Calu3 (cell line): ENCODE measurements at regions not wholly inside any gene's neighbourhood (a gene's known extent, or its start where the extent isn't known, plus 50 kb on each side); places are given as distances from the start of the nearest gene placed in this dataset.

Experiments used
- BruUV-seq: library from RNA; stranded (reverse); fragments of 400-500 nt; replicated peaks from 2 replicates; lab custom pipeline; 2021; lab: Mats Ljungman, UMichigan
- CTCF ChIA-PET: fragments of 300-600 bp; sonication (Branson Sonifier 250); formaldehyde crosslinking; loops from one replicate; lab custom pipeline; 2022; ENCODE audit warnings: antibody characterized with exemption; lab: Charles Lee
- DNase-seq: peaks from one replicate; pipeline ENCODE4 v3.0.0; 2022
- H3K27ac Mint-ChIP-seq: one replicate; pipeline ENCODE4 v1.8.0; 2022; ENCODE audit warnings: mixed read lengths; ENCODE audit not compliant: unreplicated experiment
- H3K27me3 Mint-ChIP-seq: one replicate; pipeline ENCODE4 v1.8.0; 2022; ENCODE audit warnings: mixed read lengths; ENCODE audit not compliant: unreplicated experiment
- H3K36me3 Mint-ChIP-seq: one replicate; pipeline ENCODE4 v1.8.0; 2022; ENCODE audit warnings: mild to moderate bottlenecking, moderate library complexity, mixed read lengths; ENCODE audit not compliant: insufficient read depth, unreplicated experiment
- H3K4me1 Mint-ChIP-seq: one replicate; pipeline ENCODE4 v1.8.0; 2022; ENCODE audit warnings: mild to moderate bottlenecking, low read depth, mixed read lengths; ENCODE audit not compliant: unreplicated experiment
- H3K4me3 Mint-ChIP-seq: one replicate; pipeline ENCODE4 v1.8.0; 2022; ENCODE audit warnings: mild to moderate bottlenecking, low read depth, moderate library complexity, mixed read lengths; ENCODE audit not compliant: unreplicated experiment
- H3K9me3 Mint-ChIP-seq: one replicate; pipeline ENCODE4 v1.8.0; 2022; ENCODE audit warnings: low read depth, mixed read lengths; ENCODE audit not compliant: unreplicated experiment
- intact Hi-C: fragments of 100-400 bp; cut with micrococcal nuclease; formaldehyde crosslinking; loops from one replicate; pipeline ENCODE4 v1.10.0; 2022; ENCODE audit not compliant: unreplicated experiment
- TF ChIP-seq, protein P1 (sequence below): fragments of 200-600 bp; IDR thresholded peaks from one replicate; pipeline ENCODE4 v1.8.0; 2022; ENCODE audit warnings: antibody characterized with exemption; ENCODE audit not compliant: unreplicated experiment

- no peak for DNase-seq
- Mint-ChIP-seq H3K4me3 (no peak overlapping the region), H3K9me3 (no peaks in the 10 kb centered on the region), H3K27me3 (peaks cover 8% of the 10 kb centered on the region), H3K4me1 (peaks cover 9% of the 10 kb centered on the region), H3K27ac (no peak overlapping the region), H3K36me3 (no peaks in the 10 kb centered on the region)
- TF ChIP-seq, protein P1, sequence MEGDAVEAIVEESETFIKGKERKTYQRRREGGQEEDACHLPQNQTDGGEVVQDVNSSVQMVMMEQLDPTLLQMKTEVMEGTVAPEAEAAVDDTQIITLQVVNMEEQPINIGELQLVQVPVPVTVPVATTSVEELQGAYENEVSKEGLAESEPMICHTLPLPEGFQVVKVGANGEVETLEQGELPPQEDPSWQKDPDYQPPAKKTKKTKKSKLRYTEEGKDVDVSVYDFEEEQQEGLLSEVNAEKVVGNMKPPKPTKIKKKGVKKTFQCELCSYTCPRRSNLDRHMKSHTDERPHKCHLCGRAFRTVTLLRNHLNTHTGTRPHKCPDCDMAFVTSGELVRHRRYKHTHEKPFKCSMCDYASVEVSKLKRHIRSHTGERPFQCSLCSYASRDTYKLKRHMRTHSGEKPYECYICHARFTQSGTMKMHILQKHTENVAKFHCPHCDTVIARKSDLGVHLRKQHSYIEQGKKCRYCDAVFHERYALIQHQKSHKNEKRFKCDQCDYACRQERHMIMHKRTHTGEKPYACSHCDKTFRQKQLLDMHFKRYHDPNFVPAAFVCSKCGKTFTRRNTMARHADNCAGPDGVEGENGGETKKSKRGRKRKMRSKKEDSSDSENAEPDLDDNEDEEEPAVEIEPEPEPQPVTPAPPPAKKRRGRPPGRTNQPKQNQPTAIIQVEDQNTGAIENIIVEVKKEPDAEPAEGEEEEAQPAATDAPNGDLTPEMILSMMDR = no peak
- CTCF ChIA-PET = no interaction called here
- intact Hi-C loops = no loop called here
- BruUV-seq = no TSS peak
Measured at GRCh38 chr3:187809612-187809991, 64.3 kb upstream of the BCL6 start.

DNA sequence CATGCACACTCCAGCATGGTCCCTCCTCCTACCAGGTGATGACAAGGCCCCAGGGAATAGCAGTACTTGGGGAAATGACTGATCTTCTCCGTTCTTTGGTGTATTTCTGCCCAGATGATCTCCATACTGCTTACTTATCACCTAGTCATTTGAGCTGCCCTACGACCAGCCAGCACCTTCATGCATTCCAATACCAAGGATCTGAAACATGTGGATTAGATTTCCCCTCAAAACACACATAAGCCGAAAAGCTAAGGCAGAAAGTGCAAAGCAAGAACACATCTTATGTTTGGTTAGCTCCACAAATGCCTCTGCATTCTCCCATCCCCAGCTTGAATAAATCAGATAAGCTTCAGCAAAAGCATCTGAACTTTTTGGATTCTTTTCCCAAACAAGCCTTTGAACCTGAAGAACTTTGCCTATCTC lies 64.8 kb upstream of the BCL6 start:
- peaks cover 9% of the 10 kb centered on the region for H3K4me1 Mint-ChIP-seq
- BruUV-seq = no TSS peak
- H3K27me3 Mint-ChIP-seq = peaks cover 8% of the 10 kb centered on the region
- TF ChIP-seq, protein P1 = no peak
- H3K27ac Mint-ChIP-seq = no peak overlapping the region
- no peaks in the 10 kb centered on the region for H3K36me3 Mint-ChIP-seq
- H3K4me3 Mint-ChIP-seq = no peak overlapping the region
- no peaks in the 10 kb centered on the region for H3K9me3 Mint-ChIP-seq
- no peak for DNase-seq
- intact Hi-C loops = no loop called here
- CTCF ChIA-PET = no interaction called here

- H3K9me3 Mint-ChIP-seq = no peaks in the 10 kb centered on the region
- CTCF ChIA-PET = interaction anchor here (0.6 kb wide), 1 partner anchor 102 kb away, joined by 3 read pairs; no protein-coding TSS in a partner anchor
- no peak for DNase-seq
- no peak overlapping the region for H3K4me3 Mint-ChIP-seq
- intact Hi-C loops = no loop called here
- BruUV-seq = no TSS peak
- peaks cover 9% of the 10 kb centered on the region for H3K4me1 Mint-ChIP-seq
- H3K36me3 Mint-ChIP-seq = no peaks in the 10 kb centered on the region
- H3K27me3 Mint-ChIP-seq = peaks cover 8% of the 10 kb centered on the region
- TF ChIP-seq, protein P1 = no peak
- H3K27ac Mint-ChIP-seq = no peak overlapping the region
Measured at GRCh38 chr3:187811585-187812250, 66.5 kb upstream of the BCL6 start.

GRCh38 chr3:187812496-187812895 lies 67.2 kb upstream of the BCL6 start:
- no peak overlapping the region for H3K4me3 Mint-ChIP-seq
- TF ChIP-seq, protein P1 = no peak
- intact Hi-C loops = no loop called here
- no peaks in the 10 kb centered on the region for H3K9me3 Mint-ChIP-seq
- no TSS peak for BruUV-seq
- no peak overlapping the region for H3K27ac Mint-ChIP-seq
- H3K36me3 Mint-ChIP-seq = no peaks in the 10 kb centered on the region
- H3K27me3 Mint-ChIP-seq = peaks cover 8% of the 10 kb centered on the region
- CTCF ChIA-PET = interaction anchor here (0.6 kb wide), 1 partner anchor 102 kb away, joined by 3 read pairs; no protein-coding TSS in a partner anchor
- peaks cover 9% of the 10 kb centered on the region for H3K4me1 Mint-ChIP-seq
- no peak for DNase-seq
